GM21515 (cell line): ENCODE measurements at regions not wholly inside any gene's neighbourhood (a gene's known extent, or its start where the extent isn't known, plus 50 kb on each side); places are given as distances from the start of the nearest gene placed in this dataset.
"Not testable (repeated sequence)": the region's sequence is repeated elsewhere in the genome, so short reads cannot be mapped to it uniquely, and the experiment has no call there.

Experiments used
- ATAC-seq: cut with Tn5 transposase; IDR thresholded peaks from one replicate; pipeline ENCODE4 v1.9.1; 2021; ENCODE audit not compliant: unreplicated experiment

- ATAC-seq, result no peak
These were observed 53.7 kb upstream of the SMIM15 start for GRCh38 chr5:61215996-61216395.

GRCh38 chr5:61216741-61217140 is 54.5 kb upstream of the SMIM15 start:
- no peak for ATAC-seq

GRCh38 chr5:61217214-61217613 is 54.9 kb upstream of the SMIM15 start:
- no peak for ATAC-seq

- ATAC-seq, result no peak
These were observed 66.0 kb upstream of the SMIM15 start for GRCh38 chr5:61228229-61228628.

DNA sequence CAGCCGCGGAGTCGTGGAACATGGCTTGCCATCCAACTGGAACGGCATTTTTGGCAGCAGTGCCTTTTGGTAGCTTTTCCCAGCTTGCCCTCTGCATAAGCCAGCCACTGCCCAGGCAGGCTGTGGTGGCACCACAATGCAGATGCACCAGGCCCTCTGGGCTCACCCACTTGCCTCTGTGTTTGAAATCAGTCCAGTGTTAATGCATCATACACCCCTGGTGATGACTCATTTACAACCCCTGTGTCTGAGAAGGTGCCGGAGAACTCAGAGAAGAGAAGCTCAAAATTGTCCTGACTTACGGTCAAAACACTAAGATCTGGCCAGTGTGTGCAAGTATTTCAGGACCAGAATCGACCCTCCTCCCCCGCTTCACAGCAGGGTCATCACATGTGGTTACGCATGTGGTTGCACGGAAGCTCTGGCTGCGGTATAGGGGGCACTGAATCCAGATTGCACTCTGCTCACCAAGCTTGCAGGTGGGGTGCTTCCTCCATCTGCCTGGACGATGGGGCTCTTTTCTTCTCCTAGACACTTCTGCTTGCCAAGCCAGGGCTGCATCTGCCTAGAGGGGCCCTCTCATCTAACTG is 66.5 kb upstream of the SMIM15 start:
- no peak for ATAC-seq

DNA sequence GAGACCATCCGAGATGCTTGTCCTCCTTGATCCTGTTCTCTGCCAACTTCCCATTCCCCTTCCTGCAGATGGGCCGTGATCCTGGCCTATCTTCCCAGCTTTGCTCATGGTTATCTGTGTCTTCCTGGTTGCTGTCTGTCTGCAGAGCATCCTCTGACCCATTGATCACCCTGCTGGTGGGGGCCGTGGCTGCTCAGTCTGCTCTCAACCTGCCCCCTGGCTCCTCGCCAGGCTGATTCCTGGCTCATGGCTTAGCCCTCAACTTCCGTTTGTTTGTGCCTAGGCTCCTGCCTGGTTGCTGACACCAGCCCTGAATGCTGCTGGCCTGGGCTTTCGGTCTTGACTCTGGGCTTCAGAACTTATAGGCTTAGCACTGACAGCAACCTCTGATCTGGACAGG is 67.1 kb upstream of the SMIM15 start:
- no peak for ATAC-seq

- ATAC-seq, result no peak
These were observed 68.2 kb upstream of the SMIM15 start for GRCh38 chr5:61230492-61230891.

- ATAC-seq, result no peak
These were observed 69.5 kb upstream of the SMIM15 start for GRCh38 chr5:61231813-61232212.

- ATAC-seq, result no peak
These were observed 70.3 kb upstream of the SMIM15 start for GRCh38 chr5:61232490-61233050.

GRCh38 chr5:61234019-61234418 is 71.8 kb upstream of the SMIM15 start:
- no peak for ATAC-seq

DNA sequence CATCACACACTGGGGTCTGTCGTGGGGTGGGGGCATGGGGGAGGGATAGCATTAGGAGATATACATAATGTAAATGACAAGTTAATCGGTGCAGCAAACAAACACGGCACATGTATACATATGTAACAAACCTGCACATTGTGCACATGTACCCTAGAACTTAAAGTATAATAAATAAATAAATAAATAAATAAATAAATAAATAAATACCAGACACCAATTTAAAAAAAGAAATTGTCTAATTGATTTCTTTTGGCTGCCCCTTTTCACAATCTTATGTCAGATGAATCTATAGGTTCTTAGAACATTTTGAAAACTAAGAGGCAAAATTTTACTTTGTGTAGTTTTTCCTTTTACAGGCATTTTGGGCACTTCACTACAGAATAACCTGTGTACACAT is 74.4 kb upstream of the SMIM15 start:
- ATAC-seq, result not testable (repeated sequence)

- no peak for ATAC-seq
These were observed 83.2 kb upstream of the SMIM15 start for GRCh38 chr5:61245486-61245885.

DNA sequence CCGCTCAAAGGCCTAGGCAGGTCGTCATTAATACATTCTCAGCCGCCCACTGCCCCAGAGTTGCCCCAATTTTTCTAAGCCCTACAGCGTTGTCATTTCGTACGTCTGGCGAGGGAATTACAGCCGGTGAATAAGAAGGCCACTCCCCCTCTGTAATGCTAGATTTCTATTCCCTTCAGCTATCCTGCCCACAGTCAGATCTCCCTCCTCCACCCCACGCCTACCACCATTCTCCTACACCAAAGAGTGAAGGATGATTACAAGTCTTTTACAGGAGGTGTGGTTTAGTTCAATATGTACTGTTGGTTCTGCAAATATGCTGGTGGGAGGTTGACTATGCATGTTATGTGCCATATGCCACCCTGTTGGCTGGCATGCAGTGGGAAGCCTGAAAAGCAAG is 83.7 kb upstream of the SMIM15 start:
- no peak for ATAC-seq

DNA sequence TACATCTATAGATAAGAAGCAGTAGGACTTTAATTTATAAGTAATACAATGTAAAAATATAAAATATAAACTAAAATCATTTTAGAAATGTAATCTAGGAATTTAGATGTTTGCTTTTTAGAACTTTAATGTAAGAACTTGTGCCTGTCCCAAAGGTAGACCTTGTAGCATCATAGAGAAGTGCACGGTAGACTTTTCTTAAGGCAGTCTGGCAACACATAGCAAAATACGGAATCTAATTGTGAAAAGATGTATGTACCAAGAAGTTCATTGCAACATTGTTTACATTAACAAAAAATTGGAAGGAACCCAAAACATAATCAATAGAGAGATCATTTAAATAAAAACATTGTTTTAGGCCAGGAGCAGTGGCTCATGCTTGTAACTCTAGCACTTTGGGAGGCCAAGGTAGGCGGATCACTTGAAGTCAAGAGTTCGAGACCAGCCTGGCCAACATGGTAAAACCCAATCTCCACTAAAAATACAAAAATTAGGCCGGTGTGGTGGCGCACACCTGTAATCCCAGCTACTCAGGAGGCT is 84.6 kb upstream of the SMIM15 start:
- ATAC-seq, result no peak

DNA sequence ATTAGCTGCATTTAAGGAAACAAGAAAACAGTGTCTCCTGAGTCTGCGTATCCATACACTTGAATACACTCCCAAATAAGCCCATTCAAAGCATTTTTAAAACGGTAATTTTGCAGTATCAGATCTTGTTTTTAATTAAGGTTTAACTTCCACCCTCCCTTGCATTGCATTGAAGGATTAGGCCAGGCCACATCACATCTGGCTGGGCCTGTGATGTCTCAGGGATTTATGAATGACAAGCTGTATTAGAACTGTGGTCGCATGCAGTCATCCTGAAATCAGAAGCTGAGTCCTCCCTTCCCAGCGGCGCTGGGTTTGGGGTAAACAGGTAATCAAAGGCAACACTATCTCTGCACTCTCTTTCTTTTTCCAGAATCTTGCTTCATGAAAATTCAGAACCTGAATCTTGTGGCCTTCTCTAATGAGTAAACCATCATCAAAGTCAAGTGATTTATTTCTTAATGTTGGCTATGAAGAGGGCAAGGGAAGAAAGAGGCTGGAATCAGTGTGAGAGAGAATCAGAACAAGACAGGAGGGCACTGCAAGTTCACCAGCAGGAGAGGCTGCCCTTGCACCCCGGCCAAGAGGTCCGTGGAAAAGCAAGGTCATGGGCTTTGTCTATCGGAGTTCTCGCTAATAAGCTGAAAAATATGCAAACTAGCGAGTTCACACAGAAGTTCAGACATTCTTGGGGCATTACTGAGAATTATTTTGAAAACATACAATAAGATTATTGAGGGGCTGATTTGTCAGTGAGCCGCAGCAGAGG is 80.0 kb upstream of the ZSWIM6 start:
- ATAC-seq, result no peak

DNA sequence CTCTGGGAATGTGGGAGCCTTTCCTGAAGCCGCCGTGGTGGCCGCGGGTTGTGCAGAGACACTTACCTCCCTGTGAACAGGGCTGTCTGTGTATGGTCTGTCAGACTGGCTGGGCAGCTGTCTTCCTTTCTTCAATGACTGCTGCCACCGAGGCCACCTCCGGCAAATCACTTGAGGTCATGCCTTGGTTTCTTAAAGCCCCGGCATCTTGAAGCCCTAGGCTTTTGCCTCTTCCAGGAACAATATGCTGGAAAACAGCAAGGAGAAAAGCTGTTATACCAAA is 79.5 kb upstream of the ZSWIM6 start:
- ATAC-seq, result no peak

- no peak for ATAC-seq
These were observed 78.5 kb upstream of the ZSWIM6 start for GRCh38 chr5:61253547-61253946.

DNA sequence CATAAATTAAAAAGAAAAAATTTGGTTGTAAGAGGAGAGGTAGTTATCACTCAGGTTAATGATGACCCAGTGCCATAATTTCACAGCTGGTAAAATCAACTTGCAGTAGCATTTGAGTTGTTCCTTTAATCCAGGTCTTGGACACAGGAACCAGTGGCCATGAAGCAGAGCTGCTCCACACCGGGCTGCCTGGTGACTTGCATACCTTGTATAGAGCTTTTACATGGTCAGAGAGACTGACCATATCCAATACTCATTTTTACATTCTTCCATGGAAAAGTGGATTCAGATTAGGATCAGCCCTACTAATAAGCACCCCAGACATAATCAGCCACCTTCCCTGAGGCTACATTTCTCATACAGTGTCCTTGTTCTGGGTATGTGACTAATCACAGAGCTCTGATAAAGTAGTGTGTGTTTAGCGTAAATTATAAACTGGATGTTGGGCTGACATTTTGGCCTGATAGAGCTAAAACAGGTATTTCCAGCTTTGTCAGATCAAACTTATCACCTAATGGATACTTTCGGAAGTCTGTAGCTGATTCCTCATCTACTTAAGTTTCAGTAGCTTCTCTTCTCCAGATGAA is 77.0 kb upstream of the ZSWIM6 start:
- ATAC-seq, result no peak

DNA sequence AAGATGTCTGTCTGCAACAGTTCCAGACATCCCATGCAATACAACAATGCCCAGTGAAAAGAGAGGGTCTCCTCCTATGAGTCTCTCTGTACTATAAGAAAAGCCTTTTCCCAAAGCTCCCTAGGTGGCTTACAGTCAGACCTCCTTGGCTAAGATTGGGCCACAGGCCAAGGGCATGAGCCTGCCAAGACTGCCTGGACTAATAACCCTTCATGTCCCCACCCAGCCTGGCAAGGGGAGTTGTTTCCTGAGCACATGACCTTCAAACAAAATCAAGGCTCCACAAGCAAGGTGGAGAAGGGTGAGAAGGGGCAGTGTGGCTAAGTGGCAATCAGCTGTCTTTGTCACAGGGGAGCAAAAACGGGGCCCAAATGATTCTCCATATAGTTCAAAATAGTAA is 75.6 kb upstream of the ZSWIM6 start:
- ATAC-seq, result no peak

DNA sequence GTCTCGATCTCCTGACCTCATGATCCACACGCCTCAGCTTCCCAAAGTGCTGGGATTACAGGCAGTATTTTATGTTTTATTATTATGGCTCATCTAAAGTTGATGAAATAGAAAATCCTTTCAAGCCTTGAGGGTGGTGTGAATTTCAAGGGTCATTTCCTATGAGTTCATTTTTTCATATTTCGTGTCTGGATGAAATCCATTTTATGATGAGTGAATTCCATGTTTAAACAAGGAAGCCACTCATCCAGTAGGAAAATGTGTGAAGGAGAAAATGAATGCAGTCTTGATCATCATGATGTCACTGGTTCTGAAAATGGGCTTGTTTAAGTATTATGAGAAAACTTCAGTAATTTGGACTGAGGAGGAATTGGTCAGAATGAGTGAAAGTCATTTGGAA is 74.6 kb upstream of the ZSWIM6 start:
- ATAC-seq, result no peak

DNA sequence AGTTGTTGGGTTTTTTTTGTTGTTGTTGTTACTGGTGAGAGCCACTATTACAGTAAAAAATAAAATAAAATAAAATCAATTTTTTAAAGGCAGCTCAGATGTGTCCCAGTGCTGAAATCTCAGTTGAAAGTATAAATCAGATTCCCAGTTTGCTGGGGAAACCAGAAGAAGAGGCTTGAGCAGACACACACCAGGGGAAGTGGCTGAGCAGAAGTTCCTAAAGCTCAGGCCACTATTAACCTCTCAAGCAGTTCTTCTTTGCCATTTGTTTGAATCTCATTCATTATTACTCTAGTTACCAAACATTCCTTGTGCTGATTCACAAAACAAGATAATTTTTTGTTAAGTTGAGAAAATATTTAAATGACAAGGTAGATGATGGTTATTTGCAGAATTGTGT is 70.9 kb upstream of the ZSWIM6 start:
- ATAC-seq, result no peak

DNA sequence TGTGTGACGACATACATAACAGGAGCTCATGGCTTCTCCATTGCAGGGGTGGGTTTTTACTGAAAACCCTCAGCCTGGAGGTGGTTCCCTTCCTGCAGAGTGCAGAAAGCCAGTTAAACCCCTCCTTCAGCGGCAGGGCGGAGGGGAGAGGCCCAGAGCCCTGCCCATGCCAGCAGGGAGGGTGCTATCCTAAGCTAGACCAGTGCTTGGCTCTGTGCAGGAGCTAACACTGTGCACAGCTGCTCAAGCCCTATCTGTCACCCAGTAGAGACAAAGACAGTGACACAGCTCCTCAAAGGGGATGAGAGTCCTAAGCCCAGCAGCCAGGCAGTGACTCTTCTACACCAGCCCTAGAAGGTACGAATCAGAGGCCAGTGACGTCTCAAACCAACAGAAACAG is 70.0 kb upstream of the ZSWIM6 start:
- ATAC-seq, result no peak
